Dendritic cell treated with granulocyte-macrophage colony-stimulating factor and Interleukin-4, amounts not matched to agents 40 ng/mL and 50 ng/mL, for 4 days (primary cell): ENCODE measurements at regions not wholly inside any gene's neighbourhood (a gene's known extent, or its start where the extent isn't known, plus 50 kb on each side); places are given as distances from the start of the nearest gene placed in this dataset.
"Not testable (repeated sequence)": the region's sequence is repeated elsewhere in the genome, so short reads cannot be mapped to it uniquely, and the experiment has no call there.

Source experiments
- H3K27ac Mint-ChIP-seq: one replicate; pipeline ENCODE4 v1.8.0; 2022; ENCODE audit warnings: mild to moderate bottlenecking, mixed read lengths
- H3K27me3 Mint-ChIP-seq: one replicate; pipeline ENCODE4 v1.8.0; 2022; ENCODE audit warnings: mild to moderate bottlenecking, mixed read lengths
- H3K36me3 Mint-ChIP-seq: one replicate; pipeline ENCODE4 v1.8.0; 2022; ENCODE audit warnings: low read depth, mixed read lengths
- H3K4me1 Mint-ChIP-seq: one replicate; pipeline ENCODE4 v1.8.0; 2022; ENCODE audit warnings: low read depth, mixed read lengths
- H3K4me3 Mint-ChIP-seq: one replicate; pipeline ENCODE4 v1.8.0; 2022; ENCODE audit warnings: mild to moderate bottlenecking, moderate library complexity, mixed read lengths
- H3K9me3 Mint-ChIP-seq: one replicate; pipeline ENCODE4 v1.8.0; 2022; ENCODE audit warnings: mixed read lengths
- intact Hi-C: fragments of 100-400 bp; cut with micrococcal nuclease; formaldehyde crosslinking; loops from one replicate; pipeline ENCODE4 v1.15.0; 2022

DNA sequence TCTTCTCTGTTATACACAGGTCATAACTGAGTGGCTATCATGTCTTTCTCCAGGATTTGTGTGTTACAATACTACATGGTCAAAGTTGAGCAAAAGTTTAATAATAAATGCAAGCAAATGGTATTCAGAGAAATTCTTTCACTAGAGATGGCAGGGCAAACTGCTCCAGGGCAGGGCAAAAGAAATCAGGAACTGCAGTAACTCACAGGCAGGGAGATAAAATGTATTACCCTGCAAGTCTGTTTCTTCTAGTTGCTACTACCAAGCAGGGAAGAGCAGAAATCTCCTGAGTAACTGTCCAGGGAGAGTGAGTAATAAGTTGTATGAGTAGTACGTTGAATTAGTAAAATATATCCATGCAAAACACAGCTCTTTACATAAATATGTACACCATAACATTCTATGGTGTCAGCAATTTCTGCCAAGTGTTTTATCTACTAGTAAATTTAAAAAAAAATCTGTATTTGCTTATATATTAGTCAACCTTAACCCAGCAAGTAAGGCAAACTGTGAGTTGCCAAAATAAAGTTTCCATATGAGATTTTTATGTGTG lies 404.1 kb downstream of the ZEB2 start:
- Mint-ChIP-seq H3K4me1 (peaks cover 4% of the 10 kb centered on the region), H3K9me3 (no peaks in the 10 kb centered on the region), H3K27me3 (no peaks in the 10 kb centered on the region), H3K4me3 (no peak overlapping the region), H3K27ac (no peak overlapping the region), H3K36me3 (peaks cover 8% of the 10 kb centered on the region)
- intact Hi-C loops: no loop called here

GRCh38 chr2:144114760-144115159 lies 405.2 kb downstream of the ZEB2 start:
- intact Hi-C loops: no loop called here
- H3K4me1 Mint-ChIP-seq: peaks cover 4% of the 10 kb centered on the region
- no peak overlapping the region for H3K27ac Mint-ChIP-seq
- H3K27me3 Mint-ChIP-seq: no peaks in the 10 kb centered on the region
- peaks cover 8% of the 10 kb centered on the region for H3K36me3 Mint-ChIP-seq
- no peaks in the 10 kb centered on the region for H3K9me3 Mint-ChIP-seq
- no peak overlapping the region for H3K4me3 Mint-ChIP-seq

DNA sequence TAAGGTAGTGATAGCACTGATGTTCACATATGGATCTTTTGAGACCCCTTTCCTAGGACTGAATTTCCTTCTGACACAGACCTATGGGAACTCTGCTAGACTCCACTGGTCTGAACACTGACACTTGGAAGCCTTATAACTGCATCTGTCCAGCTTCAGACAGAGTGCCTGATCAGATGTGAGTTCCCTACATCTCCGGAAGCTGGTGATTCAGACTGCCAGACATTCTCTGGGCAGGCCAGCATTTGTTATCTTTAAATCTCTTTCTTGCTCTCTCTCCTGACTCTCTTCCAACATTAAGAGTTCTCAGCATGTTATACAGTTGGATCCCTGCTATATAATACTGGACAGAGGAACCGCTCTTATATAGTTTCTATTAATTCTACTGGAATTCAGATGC lies 408.5 kb downstream of the ZEB2 start:
- intact Hi-C loops: no loop called here
- Mint-ChIP-seq H3K4me1 (peaks cover 19% of the 10 kb centered on the region), H3K9me3 (peaks cover 10% of the 10 kb centered on the region), H3K36me3 (peaks cover 18% of the 10 kb centered on the region), H3K27ac (no peak overlapping the region), H3K4me3 (no peak overlapping the region), H3K27me3 (no peaks in the 10 kb centered on the region)

DNA sequence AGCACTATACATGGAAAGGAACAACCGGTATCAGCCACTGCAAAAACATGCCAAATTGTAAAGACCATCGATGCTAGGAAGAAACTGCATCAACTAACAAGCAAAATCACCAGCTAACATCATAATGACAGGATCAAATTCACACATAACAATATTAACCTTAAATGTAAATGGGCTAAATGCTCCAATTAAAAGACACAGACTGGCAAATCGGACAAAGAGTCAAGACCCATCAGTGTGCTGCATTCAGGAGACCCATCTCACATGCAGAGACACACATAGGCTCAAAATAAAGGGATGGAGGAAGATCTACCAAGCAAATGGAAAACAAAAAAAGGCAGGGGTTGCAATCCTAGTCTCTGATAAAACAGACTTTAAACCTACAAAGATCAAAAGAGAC lies 413.8 kb downstream of the ZEB2 start:
- H3K27me3 Mint-ChIP-seq, intact Hi-C loops, H3K27ac Mint-ChIP-seq, H3K4me3 Mint-ChIP-seq: not testable (repeated sequence)
- Mint-ChIP-seq H3K36me3 (peaks cover 35% of the 10 kb centered on the region), H3K4me1 (peaks cover 14% of the 10 kb centered on the region), H3K9me3 (peaks cover 36% of the 10 kb centered on the region)

- H3K27me3 Mint-ChIP-seq: no peaks in the 10 kb centered on the region
- H3K4me3 Mint-ChIP-seq: no peak overlapping the region
- H3K4me1 Mint-ChIP-seq: peaks cover 7% of the 10 kb centered on the region
- H3K27ac Mint-ChIP-seq: no peak overlapping the region
- H3K36me3 Mint-ChIP-seq: peaks cover 34% of the 10 kb centered on the region
- intact Hi-C loops: no loop called here
- H3K9me3 Mint-ChIP-seq: peaks cover 35% of the 10 kb centered on the region
Observed at GRCh38 chr2:144102386-144102785, 417.5 kb downstream of the ZEB2 start.

- Mint-ChIP-seq H3K27ac (no peak overlapping the region), H3K9me3 (peaks cover 15% of the 10 kb centered on the region), H3K36me3 (peaks cover 12% of the 10 kb centered on the region), H3K27me3 (no peaks in the 10 kb centered on the region), H3K4me3 (no peak overlapping the region), H3K4me1 (peaks cover 11% of the 10 kb centered on the region)
- intact Hi-C loops: no loop called here
Observed at GRCh38 chr2:144099780-144100377, 420.0 kb downstream of the ZEB2 start.

DNA sequence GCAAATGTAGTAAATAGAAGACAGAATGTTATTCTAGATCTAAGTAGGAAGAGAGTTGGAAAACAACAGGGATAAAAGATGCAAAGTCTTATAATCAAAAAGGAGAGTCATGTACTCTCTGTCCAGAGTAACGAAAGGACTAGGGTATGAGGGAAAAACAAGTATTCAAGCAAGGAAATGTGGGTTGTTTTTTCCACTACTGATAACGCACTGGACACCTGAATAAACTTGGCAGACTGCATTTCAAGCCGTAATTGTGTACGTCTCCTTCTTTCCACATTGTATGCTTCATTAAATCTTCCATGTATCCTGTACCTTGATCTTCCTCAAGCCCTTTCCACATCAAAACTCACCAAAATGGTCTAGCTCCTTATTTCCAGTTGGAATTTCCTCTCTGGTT lies 420.6 kb downstream of the ZEB2 start:
- H3K9me3 Mint-ChIP-seq: peaks cover 15% of the 10 kb centered on the region
- peaks cover 11% of the 10 kb centered on the region for H3K4me1 Mint-ChIP-seq
- H3K4me3 Mint-ChIP-seq: no peak overlapping the region

GRCh38 chr2:144097440-144098225 lies 422.3 kb downstream of the ZEB2 start:
- no peak overlapping the region for H3K27ac Mint-ChIP-seq
- peaks cover 9% of the 10 kb centered on the region for H3K36me3 Mint-ChIP-seq
- intact Hi-C loops: no loop called here
- H3K27me3 Mint-ChIP-seq: no peaks in the 10 kb centered on the region
- H3K4me3 Mint-ChIP-seq: no peak overlapping the region
- peaks cover 19% of the 10 kb centered on the region for H3K9me3 Mint-ChIP-seq
- H3K4me1 Mint-ChIP-seq: peaks cover 11% of the 10 kb centered on the region

More for the DNA sequence above, 420.6 kb downstream of the ZEB2 start:
- H3K27me3 Mint-ChIP-seq: no peaks in the 10 kb centered on the region
- intact Hi-C loops: no loop called here
- no peak overlapping the region for H3K27ac Mint-ChIP-seq
- H3K36me3 Mint-ChIP-seq: peaks cover 8% of the 10 kb centered on the region

DNA sequence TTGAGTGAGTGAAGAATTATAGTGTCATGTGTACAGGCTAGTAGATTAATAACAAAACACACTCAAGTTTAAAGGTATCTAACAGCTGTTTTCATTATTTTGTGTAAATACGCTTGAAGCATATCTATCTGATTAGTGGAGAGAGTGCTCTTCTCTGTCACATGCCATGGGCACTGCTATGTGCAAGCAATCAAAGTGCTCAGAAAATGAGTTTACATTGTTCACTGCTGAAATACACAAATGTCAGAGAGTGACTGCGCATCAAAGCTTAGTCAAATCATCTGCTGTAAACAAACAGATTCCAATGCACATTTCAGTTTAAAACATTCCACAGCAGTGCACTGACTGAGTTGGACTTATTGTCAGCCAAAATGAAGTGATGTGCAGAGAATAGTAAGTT lies 423.4 kb downstream of the ZEB2 start:
- intact Hi-C loops: no loop called here
- Mint-ChIP-seq H3K4me1 (peaks cover 11% of the 10 kb centered on the region), H3K27ac (no peak overlapping the region), H3K36me3 (peaks cover 9% of the 10 kb centered on the region), H3K9me3 (peaks cover 28% of the 10 kb centered on the region), H3K27me3 (no peaks in the 10 kb centered on the region), H3K4me3 (no peak overlapping the region)

DNA sequence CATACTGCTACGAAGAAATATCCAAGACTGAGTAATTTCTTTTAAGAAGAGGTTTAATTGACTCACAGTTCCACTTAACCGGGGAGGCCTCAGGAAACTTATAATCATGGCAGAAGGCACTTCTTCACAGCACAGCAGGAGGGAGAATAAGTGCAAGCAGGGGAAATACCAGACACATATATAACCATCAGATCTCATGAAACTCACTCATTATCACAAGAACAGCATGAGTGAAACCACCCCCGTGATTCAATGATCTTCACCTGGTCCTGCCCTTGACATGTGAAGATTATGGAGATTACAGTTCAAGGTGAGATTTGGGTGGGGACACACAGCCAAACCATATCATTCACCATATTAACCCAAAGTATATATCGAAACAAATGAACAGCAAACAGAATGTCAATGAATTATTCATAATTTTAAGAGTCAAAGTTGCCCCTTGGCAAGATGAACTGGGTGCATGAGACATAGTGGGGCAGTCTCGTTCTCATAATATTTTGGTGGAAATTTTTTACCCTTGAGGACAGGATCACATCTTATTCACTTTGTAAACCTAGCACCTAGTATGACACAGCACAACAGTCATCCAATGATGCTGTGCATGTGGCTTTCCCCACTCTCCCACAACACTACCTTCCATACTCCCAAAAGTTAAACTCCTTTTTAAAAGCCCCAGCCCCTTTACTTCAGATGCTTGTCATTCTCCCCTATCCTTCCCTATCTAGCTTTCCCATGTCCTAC lies 425.3 kb downstream of the ZEB2 start:
- Mint-ChIP-seq H3K27me3 (no peaks in the 10 kb centered on the region), H3K4me1 (peaks cover 14% of the 10 kb centered on the region), H3K27ac (no peak overlapping the region), H3K36me3 (peaks cover 9% of the 10 kb centered on the region), H3K4me3 (no peak overlapping the region), H3K9me3 (peaks cover 30% of the 10 kb centered on the region)
- intact Hi-C loops: no loop called here

DNA sequence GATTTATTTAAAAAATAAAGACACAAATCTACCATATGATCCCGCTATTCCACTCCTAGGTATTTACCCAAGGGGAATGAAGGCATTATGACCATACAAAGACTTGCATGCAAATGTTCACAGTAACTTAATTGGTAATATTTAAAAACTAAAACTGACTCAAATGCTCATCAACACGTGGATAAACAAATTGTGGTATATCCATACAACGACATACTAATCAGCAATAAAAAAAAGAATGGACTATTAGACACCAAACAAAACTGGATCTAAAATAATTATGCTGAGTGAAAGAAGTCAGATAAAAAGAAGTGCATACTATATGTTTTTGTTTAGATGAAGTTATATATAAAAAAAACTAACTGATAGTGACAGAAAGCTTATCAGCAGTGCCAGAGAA lies 428.3 kb downstream of the ZEB2 start:
- H3K4me1 Mint-ChIP-seq: peaks cover 28% of the 10 kb centered on the region
- no peaks in the 10 kb centered on the region for H3K27me3 Mint-ChIP-seq

DNA sequence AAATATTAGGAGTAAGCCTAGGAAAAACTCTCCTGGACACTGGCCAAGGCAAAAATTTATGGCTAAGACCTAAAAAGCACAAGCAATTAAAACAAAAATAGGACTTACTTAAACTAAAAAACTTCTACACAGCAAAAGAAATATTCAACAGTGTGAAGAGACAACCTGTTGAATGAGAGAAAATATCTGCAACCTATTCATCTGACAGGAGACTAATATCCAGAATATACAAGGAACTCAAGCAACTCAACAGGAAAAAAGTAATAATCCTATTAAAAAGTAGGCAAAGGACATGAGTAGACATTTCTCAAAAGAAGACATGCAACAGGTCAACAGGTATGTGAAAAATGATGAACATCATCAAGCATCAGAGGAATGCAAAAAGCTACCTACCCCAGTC lies 431.1 kb downstream of the ZEB2 start:
- intact Hi-C loops: no loop called here
- Mint-ChIP-seq H3K36me3 (peaks cover 10% of the 10 kb centered on the region), H3K27me3 (no peaks in the 10 kb centered on the region), H3K9me3 (peaks cover 15% of the 10 kb centered on the region), H3K27ac (peak overlapping the region; percentile 95), H3K4me1 (peaks cover 34% of the 10 kb centered on the region), H3K4me3 (no peak overlapping the region)

More for the DNA sequence above, 428.3 kb downstream of the ZEB2 start:
- intact Hi-C loops: no loop called here
- H3K36me3 Mint-ChIP-seq: peaks cover 17% of the 10 kb centered on the region
- peaks cover 30% of the 10 kb centered on the region for H3K9me3 Mint-ChIP-seq
- no peak overlapping the region for H3K27ac Mint-ChIP-seq
- no peak overlapping the region for H3K4me3 Mint-ChIP-seq

DNA sequence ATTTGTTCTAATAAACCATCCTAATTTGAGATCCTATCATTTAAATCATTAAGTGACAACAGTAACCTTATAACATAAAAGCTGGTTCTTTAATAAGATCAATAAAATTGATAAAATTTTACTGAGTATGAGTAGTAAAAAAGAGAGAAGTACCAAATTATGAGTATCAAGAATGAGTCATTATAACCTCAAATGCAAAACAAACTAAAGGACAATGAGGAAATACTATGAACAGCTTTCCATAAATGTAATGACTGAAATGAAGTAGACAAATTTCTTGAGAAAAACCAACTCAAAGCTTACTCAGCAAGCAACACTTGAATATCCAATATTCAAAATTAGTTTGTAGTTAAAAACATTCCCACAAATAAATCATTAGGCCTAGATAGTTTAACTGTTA lies 433.0 kb downstream of the ZEB2 start:
- no peaks in the 10 kb centered on the region for H3K27me3 Mint-ChIP-seq
- peak overlapping the region; percentile 95 for H3K27ac Mint-ChIP-seq
- peaks cover 6% of the 10 kb centered on the region for H3K9me3 Mint-ChIP-seq
- intact Hi-C loops: loop anchor here (2.0 kb wide), 1 partner anchor 52 kb away; no protein-coding TSS in a partner anchor
- peaks cover 46% of the 10 kb centered on the region for H3K4me1 Mint-ChIP-seq
- peak overlapping the region; percentile 40 for H3K4me3 Mint-ChIP-seq
- H3K36me3 Mint-ChIP-seq: peaks cover 14% of the 10 kb centered on the region

GRCh38 chr2:144085016-144085415 lies 434.9 kb downstream of the ZEB2 start:
- H3K27me3 Mint-ChIP-seq: no peaks in the 10 kb centered on the region
- no peak overlapping the region for H3K27ac Mint-ChIP-seq
- H3K4me3 Mint-ChIP-seq: no peak overlapping the region
- peaks cover 52% of the 10 kb centered on the region for H3K4me1 Mint-ChIP-seq
- peaks cover 14% of the 10 kb centered on the region for H3K36me3 Mint-ChIP-seq
- H3K9me3 Mint-ChIP-seq: no peaks in the 10 kb centered on the region
- intact Hi-C loops: no loop called here
